ENCODE measurements at regions not wholly inside any gene's neighbourhood (a gene's known extent, or its start where the extent isn't known, plus 50 kb on each side); places are given as distances from the start of the nearest gene placed in this dataset.

DNA sequence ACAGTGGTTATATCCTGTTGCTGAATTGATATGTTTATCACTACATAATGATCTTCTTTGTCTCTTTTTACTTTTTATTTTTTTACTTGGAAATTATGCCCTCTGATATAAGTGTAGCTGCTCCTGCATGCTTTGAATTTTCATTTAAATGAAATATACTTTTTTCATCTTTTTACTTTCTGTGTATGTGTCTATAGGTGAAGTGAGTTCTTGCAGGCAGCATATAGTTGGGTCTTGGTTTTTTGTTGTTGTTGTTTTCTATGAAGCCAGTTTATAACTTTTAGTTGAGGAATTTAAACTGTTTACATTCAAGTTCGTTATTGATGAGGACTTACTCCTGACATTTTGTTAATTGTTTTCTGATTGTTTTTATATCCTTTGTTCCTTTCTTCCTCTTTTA, 103.1 kb upstream of the DOK5 start:
- TF ChIP-seq EZH2 (IDR thresholded peaks at IDR 0.05; ENCODE audit: insufficient read depth, poor library complexity, severe bottlenecking) (no peak), EZH2phosphoT487 (IDR thresholded peaks at IDR 0.05; ENCODE audit: insufficient read depth, low read depth) (no peak)

All from GM23248 (cell line).